GM12878 (cell line): ENCODE measurements at regions not wholly inside any gene's neighbourhood (a gene's known extent, or its start where the extent isn't known, plus 50 kb on each side); places are given as distances from the start of the nearest gene placed in this dataset.

Experiments used
- ATAC-seq: fragments of 200-7000 bp; cut with Tn5 transposase; 3 replicates; pipeline ENCODE4 v1.9.1; 2020; ENCODE audit warnings: mild to moderate bottlenecking, moderate library complexity
- BruUV-seq: library from RNA; stranded (reverse); fragments of 400-500 nt; replicated peaks from 2 replicates; lab custom pipeline; 2021; lab: Mats Ljungman, UMichigan
- CTCF ChIA-PET: fragments of 300-600 bp; sonication (Branson Sonifier 250); formaldehyde crosslinking; extraction: SDS; loops from one replicate; lab custom pipeline; 2021; ENCODE audit warnings: inconsistent platforms; lab: Yijun Ruan, JAX
- POLR2A ChIA-PET: fragments of 350-600 bp; formaldehyde crosslinking; extraction: SDS; loops from one replicate; lab custom pipeline; 2021; ENCODE audit warnings: inconsistent platforms; lab: Charles Lee
- RAD21 ChIA-PET: fragments of 300-600 bp; sonication (Branson Sonifier 250); formaldehyde crosslinking; loops from one replicate; lab custom pipeline; 2023; ENCODE audit warnings: antibody characterized with exemption; ENCODE audit not compliant: unreplicated experiment; lab: Charles Lee
- SMC1A ChIA-PET: fragments of 300-600 bp; sonication (Branson Sonifier 250); formaldehyde crosslinking; loops from one replicate; lab custom pipeline; 2023; ENCODE audit not compliant: unreplicated experiment, uncharacterized antibody; lab: Charles Lee
- DNase-seq: peaks from one replicate; pipeline ENCODE4 v3.0.0-alpha.2; 2011; ENCODE audit warnings: low read depth, low spot score
- FAIRE-seq: peaks from 3 replicates; lab custom pipeline; 2011; peaks lifted over from hg19 to GRCh38; lab: Jason Lieb, UNC
- H2AFZ ChIP-seq: 2 replicates; pipeline ENCODE4 v1.6.0; 2011; ENCODE audit warnings: low read depth, low read length, control low read depth; ENCODE audit not compliant: control insufficient read depth
- H3K27ac ChIP-seq: 2 replicates; pipeline ENCODE4 v1.5.1; 2011; ENCODE audit warnings: control low read depth; ENCODE audit not compliant: control insufficient read depth, insufficient read depth
- H3K27me3 ChIP-seq, 2 experiments: replicated peaks in 1 of 2; 2 replicates each; pipeline versions ENCODE4 v1.6.0 to v1.6.1; 2011; ENCODE audit warnings: low read length in 1 of 2; ENCODE audit not compliant: control insufficient read depth in 2 of 2, insufficient read depth in 2 of 2
- H3K36me3 ChIP-seq, 2 experiments: 2 replicates each; pipeline ENCODE4 v1.5.1; 2011; ENCODE audit warnings: low read length in 1 of 2; ENCODE audit not compliant: control insufficient read depth in 2 of 2, insufficient read depth in 2 of 2
- H3K4me1 ChIP-seq: 2 replicates; pipeline ENCODE4 v1.6.1; 2011; ENCODE audit warnings: mild to moderate bottlenecking, low read length, moderate library complexity, mixed read lengths; ENCODE audit not compliant: control insufficient read depth, insufficient read depth
- H3K4me2 ChIP-seq: 2 replicates; pipeline ENCODE4 v1.6.0; 2011; ENCODE audit warnings: control low read depth; ENCODE audit not compliant: control insufficient read depth, insufficient read depth
- H3K4me3 ChIP-seq: fragments of 200-600 bp; sonication (generic); 2 replicates; pipeline ENCODE4 v1.5.1; 2016
- H3K79me2 ChIP-seq: 2 replicates; pipeline ENCODE4 v1.6.0; 2011; ENCODE audit warnings: low read length; ENCODE audit not compliant: control insufficient read depth, insufficient read depth
- H3K9ac ChIP-seq: 2 replicates; pipeline ENCODE4 v1.8.0; 2011; ENCODE audit warnings: low read length, control low read depth, mixed read lengths; ENCODE audit not compliant: control insufficient read depth, insufficient read depth
- H3K9me3 ChIP-seq: replicated peaks from 3 replicates; pipeline ENCODE4 v1.5.1; 2011; ENCODE audit warnings: mild to moderate bottlenecking, low read length; ENCODE audit not compliant: control insufficient read depth, insufficient read depth
- H4K20me1 ChIP-seq: 2 replicates; pipeline ENCODE4 v1.6.0; 2011; ENCODE audit not compliant: control insufficient read depth, insufficient read depth
- CREM ChIP-seq: IDR thresholded peaks from 2 replicates; pipeline ENCODE4 v1.6.1; 2014; ENCODE audit warnings: antibody characterized with exemption, low read depth
- ETV6 ChIP-seq, 2 experiments: fragments of 450-650 bp in 1 of 2; IDR thresholded peaks in 1 of 2; conservative IDR thresholded peaks in 1 of 2; 2 replicates each; pipeline ENCODE4 v1.6.1; 2014; ENCODE audit warnings: antibody characterized with exemption in 1 of 2, borderline replicate concordance in 1 of 2, low read depth in 1 of 2, mild to moderate bottlenecking in 1 of 2, moderate library complexity in 1 of 2
- FOS ChIP-seq: IDR thresholded peaks from 3 replicates; pipeline ENCODE4 v1.6.1; 2011; ENCODE audit warnings: borderline replicate concordance; ENCODE audit not compliant: insufficient read length; ENCODE audit errors: extremely low read depth
- JUNB ChIP-seq: IDR thresholded peaks from 2 replicates; pipeline ENCODE4 v1.6.1; 2016; ENCODE audit warnings: antibody characterized with exemption, mild to moderate bottlenecking
- KAT2A ChIP-seq: conservative IDR thresholded peaks from 2 replicates; pipeline ENCODE4 v1.6.1; 2011; ENCODE audit warnings: low read depth, low read length; ENCODE audit not compliant: control insufficient read depth
- MLLT1 ChIP-seq: fragments of 450-650 bp; IDR thresholded peaks from 2 replicates; pipeline ENCODE4 v1.6.1; 2016; ENCODE audit warnings: mild to moderate bottlenecking
- NR2C1 ChIP-seq: fragments of 450-650 bp; IDR thresholded peaks from 2 replicates; pipeline ENCODE4 v1.6.1; 2017; ENCODE audit warnings: antibody characterized with exemption, mild to moderate bottlenecking, moderate library complexity
- RELA ChIP-seq: fragments of 450-650 bp; IDR thresholded peaks from 2 replicates; pipeline ENCODE4 v1.8.0; 2014; ENCODE audit warnings: borderline replicate concordance; ENCODE audit not compliant: partially characterized antibody
- REST ChIP-seq: IDR thresholded peaks from 2 replicates; pipeline ENCODE4 v1.6.1; 2012; ENCODE audit warnings: mild to moderate bottlenecking, low read depth, low read length
- SKIL ChIP-seq: fragments of 450-650 bp; IDR thresholded peaks from 2 replicates; pipeline ENCODE4 v1.6.1; 2017; ENCODE audit warnings: mild to moderate bottlenecking, low read depth, inconsistent platforms; ENCODE audit not compliant: poor library complexity, severe bottlenecking
- SREBF2 ChIP-seq: IDR thresholded peaks from 2 replicates; pipeline ENCODE4 v1.6.1; 2012; ENCODE audit warnings: mild to moderate bottlenecking, low read length
- STAT3 ChIP-seq: IDR thresholded peaks from 2 replicates; pipeline ENCODE4 v1.6.1; 2011; ENCODE audit warnings: low read depth, low read length, improper control_type of control experiment
- YBX1 ChIP-seq: fragments of 450-650 bp; IDR thresholded peaks from 2 replicates; pipeline ENCODE4 v1.6.1; 2016; ENCODE audit warnings: antibody characterized with exemption
- ZZZ3 ChIP-seq: IDR thresholded peaks from 2 replicates; pipeline ENCODE4 v1.6.1; 2011; ENCODE audit warnings: low read depth; ENCODE audit not compliant: control insufficient read depth, insufficient read length
- WGBS: methylation state at CpG from one replicate; pipeline ENCODE4 v1.1.6; 2016; ENCODE audit warnings: low lambda C conversion rate; ENCODE audit not compliant: insufficient replicate concordance, insufficient coverage; ENCODE audit errors: missing lambda C conversion rate; 5-methylcytosine and 5-hydroxymethylcytosine counted together
- in situ Hi-C: fragments of 300-500 bp; cut with MboI; formaldehyde crosslinking; loops from 9 replicates; pipeline ENCODE4 v1.14.3; 2018; ENCODE audit warnings: mixed read lengths
- intact Hi-C: fragments of 100-400 bp; cut with micrococcal nuclease; formaldehyde crosslinking; loops from one replicate; pipeline ENCODE4 v1.14.2; 2022; ENCODE audit not compliant: unreplicated experiment

GRCh38 chr6:168147205-168147738 lies 68.3 kb upstream of the FRMD1 start (continued):
- no peak for TF ChIP-seq REST

- ATAC-seq (no peak), DNase-seq (no peak), FAIRE-seq (no peak)
- Histone ChIP-seq H2AFZ (no peak overlapping the region), H3K27ac (no peak overlapping the region), H3K4me3 (no peak overlapping the region), H3K9ac (no peak overlapping the region), H4K20me1 (no peaks in the 10 kb centered on the region), H3K36me3 (no peaks in the 10 kb centered on the region), H3K9me3 (no peaks in the 10 kb centered on the region), H3K4me2 (no peak overlapping the region), H3K27me3 (no peaks in the 10 kb centered on the region), H3K79me2 (no peaks in the 10 kb centered on the region), H3K4me1 (no peaks in the 10 kb centered on the region)
- WGBS, result 2% methylated on average over 11 of the region's 12 CpGs
- ChIA-PET CTCF (no interaction called here), POLR2A (no interaction called here), RAD21 (no interaction called here), SMC1A (no interaction called here)
- in situ Hi-C loops, result no loop called here
- BruUV-seq, result no TSS peak
- TF ChIP-seq ETV6 (conservative IDR thresholded peaks at IDR 0.05 in 1 of 2, IDR thresholded peaks at IDR 0.05 in 1 of 2; ENCODE audit: borderline replicate concordance in 1 of 2, low read depth in 1 of 2) (no peak), STAT3 (no peak), JUNB (no peak), KAT2A (no peak), NR2C1 (no peak), YBX1 (no peak), RELA (no peak), SREBF2 (no peak), FOS (no peak), CREM (no peak), MLLT1 (no peak), SKIL (no peak), ZZZ3 (no peak)
- intact Hi-C loops, result no loop called here
These were observed 67.0 kb upstream of the FRMD1 start for GRCh38 chr6:168145747-168146596.
